IMR-90 (cell line): ENCODE measurements at regions not wholly inside any gene's neighbourhood (a gene's known extent, or its start where the extent isn't known, plus 50 kb on each side); places are given as distances from the start of the nearest gene placed in this dataset.

Source experiments
- ATAC-seq: fragments of 200-7000 bp; cut with Tn5 transposase; 2 replicates; pipeline ENCODE4 v1.9.1; 2020; ENCODE audit warnings: low read depth, mild to moderate bottlenecking, moderate library complexity
- BruUV-seq: library from RNA; stranded (reverse); fragments of 400-500 nt; replicated peaks from 2 replicates; lab custom pipeline; 2021; lab: Mats Ljungman, UMichigan
- CTCF ChIA-PET: fragments of 300-600 bp; formaldehyde crosslinking; extraction: SDS; loops from one replicate; lab custom pipeline; 2021; ENCODE audit warnings: antibody characterized with exemption; lab: Yijun Ruan, JAX
- POLR2A ChIA-PET: fragments of 300-600 bp; sonication (Branson Sonifier 250); formaldehyde crosslinking; loops from one replicate; lab custom pipeline; 2022; ENCODE audit warnings: antibody characterized with exemption; ENCODE audit not compliant: unreplicated experiment; lab: Charles Lee
- DNase-seq: peaks from one replicate; pipeline ENCODE4 v3.0.0; 2013
- H2AFZ ChIP-seq: replicated peaks from 2 replicates; pipeline ENCODE3; 2013; ENCODE audit warnings: low read length, mild to moderate bottlenecking; ENCODE audit not compliant: poor library complexity
- H2AK5ac ChIP-seq: 2 replicates; pipeline ENCODE4 v1.6.1; 2013; ENCODE audit warnings: low read depth, low read length, inconsistent platforms
- H2AK9ac ChIP-seq: replicated peaks from 2 replicates; pipeline ENCODE3; 2013; ENCODE audit warnings: mild to moderate bottlenecking, low read depth, low read length, moderate library complexity; ENCODE audit not compliant: poor library complexity
- H2BK120ac ChIP-seq: 2 replicates; pipeline ENCODE4 v1.6.1; 2013; ENCODE audit warnings: low read depth, low read length, inconsistent platforms
- H2BK15ac ChIP-seq: 3 replicates; pipeline ENCODE4 v1.6.1; 2013; ENCODE audit warnings: low read depth, low read length, inconsistent platforms
- H2BK20ac ChIP-seq: 2 replicates; pipeline ENCODE4 v1.6.1; 2013; ENCODE audit warnings: low read depth, mild to moderate bottlenecking, inconsistent platforms, low read length, moderate library complexity
- H2BK5ac ChIP-seq: 2 replicates; pipeline ENCODE4 v1.6.1; 2013; ENCODE audit warnings: mild to moderate bottlenecking, low read depth, low read length, inconsistent platforms; ENCODE audit not compliant: poor library complexity, severe bottlenecking
- H3K14ac ChIP-seq: replicated peaks from 2 replicates; pipeline ENCODE4 v1.6.1; 2013; ENCODE audit warnings: low read depth, low read length, inconsistent platforms
- H3K18ac ChIP-seq: 2 replicates; pipeline ENCODE4 v1.6.1; 2013; ENCODE audit warnings: low read depth, low read length, control low read depth
- H3K23ac ChIP-seq: 2 replicates; pipeline ENCODE4 v1.6.1; 2013; ENCODE audit warnings: low read depth, low read length, inconsistent platforms
- H3K27ac ChIP-seq: 2 replicates; pipeline ENCODE4 v1.5.1; 2013; ENCODE audit warnings: mild to moderate bottlenecking, control low read depth, low read length; ENCODE audit not compliant: insufficient read depth
- H3K27me3 ChIP-seq: 2 replicates; pipeline ENCODE4 v1.6.1; 2013; ENCODE audit warnings: low read length; ENCODE audit not compliant: control insufficient read depth, insufficient read depth
- H3K36me3 ChIP-seq: 2 replicates; pipeline ENCODE4 v1.6.1; 2013; ENCODE audit warnings: low read length, mixed read lengths; ENCODE audit not compliant: control insufficient read depth, insufficient read depth
- H3K4ac ChIP-seq: 2 replicates; pipeline ENCODE4 v1.6.1; 2013; ENCODE audit warnings: low read depth, low read length, inconsistent platforms
- H3K4me1 ChIP-seq: 2 replicates; pipeline ENCODE4 v1.6.1; 2013; ENCODE audit warnings: low read length, mixed read lengths; ENCODE audit not compliant: control insufficient read depth, insufficient read depth
- H3K4me2 ChIP-seq: 2 replicates; pipeline ENCODE4 v1.6.1; 2013; ENCODE audit warnings: low read depth, mild to moderate bottlenecking, control low read depth, low read length, moderate library complexity
- H3K4me3 ChIP-seq: 2 replicates; pipeline ENCODE4 v1.5.1; 2013; ENCODE audit warnings: low read depth, mild to moderate bottlenecking, control low read depth, low read length, moderate library complexity; ENCODE audit not compliant: insufficient read depth
- H3K56ac ChIP-seq: 2 replicates; pipeline ENCODE4 v1.6.1; 2013; ENCODE audit warnings: low read length, inconsistent platforms; ENCODE audit not compliant: insufficient read depth; ENCODE audit errors: extremely low read depth
- H3K79me1 ChIP-seq, 2 experiments: 2 replicates each; pipeline ENCODE4 v1.6.1; 2013; ENCODE audit warnings: low read length in 2 of 2, inconsistent platforms in 1 of 2, low read depth in 1 of 2
- H3K9ac ChIP-seq: 2 replicates; pipeline ENCODE4 v1.6.1; 2013; ENCODE audit warnings: low read depth, low read length, control low read depth
- H3K9me1 ChIP-seq: 2 replicates; pipeline ENCODE4 v1.6.1; 2013; ENCODE audit warnings: low read length, inconsistent platforms; ENCODE audit not compliant: insufficient read depth
- H3K9me3 ChIP-seq: 2 replicates; pipeline ENCODE4 v1.6.1; 2013; ENCODE audit warnings: low read length; ENCODE audit not compliant: control insufficient read depth, insufficient read depth
- H4K20me1 ChIP-seq: 2 replicates; pipeline ENCODE4 v1.6.1; 2013; ENCODE audit warnings: low read length, inconsistent platforms; ENCODE audit not compliant: insufficient read depth
- H4K5ac ChIP-seq: 2 replicates; pipeline ENCODE4 v1.6.1; 2013; ENCODE audit warnings: mild to moderate bottlenecking, low read depth, low read length, control low read depth
- H4K8ac ChIP-seq, 2 experiments: 2 replicates each; pipeline ENCODE4 v1.6.1; 2013; ENCODE audit warnings: low read depth in 2 of 2, low read length in 2 of 2, control low read depth in 1 of 2, inconsistent platforms in 1 of 2
- H4K91ac ChIP-seq: 2 replicates; pipeline ENCODE4 v1.6.1; 2013; ENCODE audit warnings: low read depth, low read length, inconsistent platforms; ENCODE audit not compliant: insufficient read depth
- BHLHE40 ChIP-seq: fragments of 150-350 bp; IDR thresholded peaks from 2 replicates; pipeline ENCODE4 v1.6.1; 2016; ENCODE audit warnings: mild to moderate bottlenecking, low read depth, low read length
- CTCF ChIP-seq: conservative IDR thresholded peaks from 2 replicates; pipeline ENCODE4 v1.5.1; 2012; ENCODE audit warnings: mild to moderate bottlenecking, low read depth, low read length, improper control_type of control experiment
- MXI1 ChIP-seq: IDR thresholded peaks from 2 replicates; pipeline ENCODE4 v1.6.1; 2012; ENCODE audit warnings: low read depth, mild to moderate bottlenecking, low read length, moderate library complexity, borderline replicate concordance
- RAD21 ChIP-seq: IDR thresholded peaks from 2 replicates; pipeline ENCODE4 v1.6.1; 2012; ENCODE audit warnings: low read length, improper control_type of control experiment
- SMC3 ChIP-seq: fragments of 150-350 bp; IDR thresholded peaks from 2 replicates; pipeline ENCODE4 v1.6.1; 2016; ENCODE audit warnings: low read depth, mild to moderate bottlenecking, antibody characterized with exemption, low read length, moderate library complexity
- WGBS, 2 experiments: methylation state at CpG; one replicate each; pipeline versions ENCODE4 v1.1.5 to v1.1.7; 2013; ENCODE audit warnings: missing lambda C conversion rate in 2 of 2; ENCODE audit not compliant: insufficient read length in 1 of 2; ENCODE audit errors: extremely low coverage in 2 of 2; 5-methylcytosine and 5-hydroxymethylcytosine counted together
- dilution Hi-C: fragments of 300-500 bp; cut with HindIII; formaldehyde crosslinking; loops from one replicate; pipeline ENCODE4 v1.14.3; 2018; ENCODE audit warnings: low sequenced_read_pairs; ENCODE audit not compliant: unreplicated experiment
- in situ Hi-C: fragments of 300-500 bp; cut with MboI; formaldehyde crosslinking; loops from 3 replicates; pipeline ENCODE4 v1.14.3; 2019; ENCODE audit warnings: low sequenced_read_pairs, inconsistent platforms, mixed read lengths
- intact Hi-C: fragments of 100-400 bp; cut with micrococcal nuclease; formaldehyde crosslinking; loops from 2 replicates; pipeline ENCODE4 v1.10.0; 2022

- peak overlapping the region; percentile 85 for H3K14ac ChIP-seq
- in situ Hi-C loops = loop anchor here (10.0 kb wide), 2 partner anchors 121 to 451 kb away; no protein-coding TSS in a partner anchor
- H2BK15ac ChIP-seq = peak overlapping the region; percentile 60; the same call in 1 of the 3 replicates
- H3K4me3 ChIP-seq = no peak overlapping the region
- no peak overlapping the region for H3K56ac ChIP-seq
- H3K27ac ChIP-seq = peak overlapping the region; percentile 40; the same call in 1 of the 2 replicates
- ChIA-PET CTCF (interaction anchor here (1.2 kb wide), 1 partner anchor 354 kb away, joined by 3 read pairs; no protein-coding TSS in a partner anchor), POLR2A (no interaction called here)
- BruUV-seq = no TSS peak
- H3K79me1 ChIP-seq = no peaks in the 10 kb centered on the region
- no peaks in the 10 kb centered on the region for H4K20me1 ChIP-seq
- no peak overlapping the region for H2AK9ac ChIP-seq
- TF ChIP-seq MXI1 = no peak
- TF ChIP-seq RAD21 = peak; percentile 83
- no peak for TF ChIP-seq BHLHE40
- peak; percentile 87 for TF ChIP-seq CTCF
- TF ChIP-seq SMC3 = peak; percentile 81
- no peaks in the 10 kb centered on the region for H3K36me3 ChIP-seq
- 0 out of 2 replicates have a peak overlapping the region, but pooled peaks have one; percentile 43 for H2AK5ac ChIP-seq
- H3K18ac ChIP-seq = peak overlapping the region; percentile 96
- no peak overlapping the region; the same call in 1 of the 2 replicates for H4K91ac ChIP-seq
- no peaks in the 10 kb centered on the region for H3K9me3 ChIP-seq
- H3K9ac ChIP-seq = peak overlapping the region; percentile 46
- H3K4me1 ChIP-seq = peaks cover 10% of the 10 kb centered on the region
- H3K27me3 ChIP-seq = no peaks in the 10 kb centered on the region
- H2AFZ ChIP-seq = no peak overlapping the region
- peak overlapping the region; percentile 81 for H2BK120ac ChIP-seq
- no peak overlapping the region for H3K4me2 ChIP-seq
- peak overlapping the region; percentile 74 for H3K4ac ChIP-seq
- WGBS, 2 experiments = no CpG with 5 or more reads among the region's 7 CpGs
- ATAC-seq (peak; percentile 69), DNase-seq (peak; percentile 60)
- intact Hi-C loops = loop anchor here (1.0 to 10.0 kb wide), 3 partner anchors 133 to 453 kb away; partner anchors contain the start of gene RGS18
- no peak overlapping the region for H2BK20ac ChIP-seq
- peak overlapping the region; percentile 84 for H2BK5ac ChIP-seq
- peak overlapping the region; percentile 61 for H4K5ac ChIP-seq
- peak overlapping the region in 1 of 2 experiments; percentile 80; a peak in 2 of 4 replicates for H4K8ac ChIP-seq
- no peak overlapping the region for H3K23ac ChIP-seq
- peaks cover 7% of the 10 kb centered on the region for H3K9me1 ChIP-seq
- dilution Hi-C loops = no loop called here
Measured at GRCh38 chr1:192445839-192446489, 129.2 kb downstream of the RGS21 start.
